ENCODE measurements at regions not wholly inside any gene's neighbourhood (a gene's known extent, or its start where the extent isn't known, plus 50 kb on each side); places are given as distances from the start of the nearest gene placed in this dataset.

- no peak for DNase-seq
Measured at GRCh38 chr1:82511441-82511840, 710.7 kb downstream of the ADGRL2 start.

GRCh38 chr1:82510431-82510830 is 709.7 kb downstream of the ADGRL2 start:
- DNase-seq = no peak

GRCh38 chr1:82507011-82507410 is 706.3 kb downstream of the ADGRL2 start:
- no peak for DNase-seq

- DNase-seq = no peak
Measured at GRCh38 chr1:82503822-82504221, 703.1 kb downstream of the ADGRL2 start.

- no peak for DNase-seq
Measured at GRCh38 chr1:82499022-82499421, 698.3 kb downstream of the ADGRL2 start.

GRCh38 chr1:82494117-82494516 is 693.4 kb downstream of the ADGRL2 start:
- DNase-seq = no peak

- no peak for DNase-seq
Measured at GRCh38 chr1:82492159-82492558, 691.4 kb downstream of the ADGRL2 start.

GRCh38 chr1:82491301-82492048 is 690.7 kb downstream of the ADGRL2 start:
- no peak for DNase-seq

- no peak for DNase-seq
Measured at GRCh38 chr1:82487778-82488177, 687.0 kb downstream of the ADGRL2 start.

- DNase-seq = no peak
Measured at GRCh38 chr1:82486969-82487368, 686.2 kb downstream of the ADGRL2 start.

GRCh38 chr1:82486468-82486867 is 685.7 kb downstream of the ADGRL2 start:
- DNase-seq = no peak

- peak; percentile 31 for DNase-seq
Measured at GRCh38 chr1:82485591-82486369, 685.0 kb downstream of the ADGRL2 start.

- no peak for DNase-seq
Measured at GRCh38 chr1:82483146-82483545, 682.4 kb downstream of the ADGRL2 start.

GRCh38 chr1:82478916-82479315 is 678.2 kb downstream of the ADGRL2 start:
- DNase-seq = no peak

GRCh38 chr1:82472489-82473131 is 671.9 kb downstream of the ADGRL2 start:
- DNase-seq = peak; percentile 20

- DNase-seq = no peak
Measured at GRCh38 chr1:82466891-82467290, 666.2 kb downstream of the ADGRL2 start.

- DNase-seq = no peak
Measured at GRCh38 chr1:82466416-82466815, 665.7 kb downstream of the ADGRL2 start.

GRCh38 chr1:82465024-82465423 is 664.3 kb downstream of the ADGRL2 start:
- no peak for DNase-seq

- peak; percentile 79 for DNase-seq
Measured at GRCh38 chr1:82464362-82465001, 663.7 kb downstream of the ADGRL2 start.

GRCh38 chr1:82463951-82464350 is 663.2 kb downstream of the ADGRL2 start:
- DNase-seq = peak; percentile 31

GRCh38 chr1:82462366-82462765 is 661.6 kb downstream of the ADGRL2 start:
- DNase-seq = no peak

GRCh38 chr1:82455342-82455741 is 654.6 kb downstream of the ADGRL2 start:
- DNase-seq = no peak

GRCh38 chr1:82454431-82454830 is 653.7 kb downstream of the ADGRL2 start:
- DNase-seq = no peak
